ENCODE measurements at regions not wholly inside any gene's neighbourhood (a gene's known extent, or its start where the extent isn't known, plus 50 kb on each side); places are given as distances from the start of the nearest gene placed in this dataset.

DNA sequence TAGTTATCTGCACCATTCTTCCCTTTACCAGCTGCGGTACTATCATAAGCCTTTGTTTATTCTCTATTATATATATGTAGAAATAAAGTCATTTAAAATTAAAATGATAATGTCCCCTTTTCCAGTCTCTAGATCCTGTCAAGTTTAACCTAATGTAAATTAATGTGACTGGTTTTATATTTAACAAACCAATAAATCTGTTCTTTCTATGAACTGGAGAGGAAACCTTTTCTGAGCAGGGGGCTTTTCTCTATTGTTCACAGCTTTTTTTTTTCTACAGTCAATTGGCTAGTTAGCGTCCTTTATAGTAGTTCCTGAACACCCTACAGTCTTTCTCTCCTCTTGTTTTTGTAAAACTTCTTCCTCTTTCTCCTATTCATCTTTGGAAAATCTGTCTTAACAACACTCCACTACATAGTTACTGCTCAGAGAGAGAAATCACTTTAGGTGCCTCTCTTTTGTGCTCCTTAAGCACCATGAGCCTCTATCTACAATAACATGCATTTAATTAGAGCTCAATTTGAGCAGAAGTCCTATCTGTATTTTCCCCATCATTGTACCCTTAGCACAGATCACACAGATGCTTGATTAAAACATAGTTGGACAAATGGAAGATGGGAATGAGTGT is 332.6 kb upstream of the SYT1 start:
- TF ChIP-seq EZH2phosphoT487 (IDR thresholded peaks at IDR 0.05), result no peak
- TF ChIP-seq, protein P1, sequence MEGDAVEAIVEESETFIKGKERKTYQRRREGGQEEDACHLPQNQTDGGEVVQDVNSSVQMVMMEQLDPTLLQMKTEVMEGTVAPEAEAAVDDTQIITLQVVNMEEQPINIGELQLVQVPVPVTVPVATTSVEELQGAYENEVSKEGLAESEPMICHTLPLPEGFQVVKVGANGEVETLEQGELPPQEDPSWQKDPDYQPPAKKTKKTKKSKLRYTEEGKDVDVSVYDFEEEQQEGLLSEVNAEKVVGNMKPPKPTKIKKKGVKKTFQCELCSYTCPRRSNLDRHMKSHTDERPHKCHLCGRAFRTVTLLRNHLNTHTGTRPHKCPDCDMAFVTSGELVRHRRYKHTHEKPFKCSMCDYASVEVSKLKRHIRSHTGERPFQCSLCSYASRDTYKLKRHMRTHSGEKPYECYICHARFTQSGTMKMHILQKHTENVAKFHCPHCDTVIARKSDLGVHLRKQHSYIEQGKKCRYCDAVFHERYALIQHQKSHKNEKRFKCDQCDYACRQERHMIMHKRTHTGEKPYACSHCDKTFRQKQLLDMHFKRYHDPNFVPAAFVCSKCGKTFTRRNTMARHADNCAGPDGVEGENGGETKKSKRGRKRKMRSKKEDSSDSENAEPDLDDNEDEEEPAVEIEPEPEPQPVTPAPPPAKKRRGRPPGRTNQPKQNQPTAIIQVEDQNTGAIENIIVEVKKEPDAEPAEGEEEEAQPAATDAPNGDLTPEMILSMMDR (IDR thresholded peaks at IDR 0.05), result no peak

Data from neural progenitor cell (in vitro differentiated cells).